WTC11 (cell line): ENCODE measurements at regions not wholly inside any gene's neighbourhood (a gene's known extent, or its start where the extent isn't known, plus 50 kb on each side); places are given as distances from the start of the nearest gene placed in this dataset.

Source experiments
- ATAC-seq: fragments of 200-7000 bp; cut with Tn5 transposase; 2 replicates; pipeline ENCODE4 v1.10.0; 2021; ENCODE audit warnings: mild to moderate bottlenecking, moderate library complexity
- CTCF ChIA-PET: fragments of 300-600 bp; sonication (Branson Sonifier 250); formaldehyde crosslinking; loops from one replicate; lab custom pipeline; 2021; ENCODE audit warnings: antibody characterized with exemption; lab: Charles Lee
- POLR2A ChIA-PET: fragments of 350-600 bp; sonication (Branson Sonifier 250); formaldehyde crosslinking; loops from one replicate; lab custom pipeline; 2021; ENCODE audit warnings: antibody characterized with exemption; lab: Charles Lee
- DNase-seq: peaks from one replicate; pipeline ENCODE4 v3.0.0; 2021; ENCODE audit warnings: low spot score
- H3K27ac Mint-ChIP-seq: 2 replicates; pipeline ENCODE4 v1.8.0; 2021; ENCODE audit warnings: mixed read lengths
- H3K27me3 Mint-ChIP-seq: 2 replicates; pipeline ENCODE4 v1.8.0; 2021; ENCODE audit warnings: low read depth, mild to moderate bottlenecking, moderate library complexity, mixed read lengths
- H3K36me3 Mint-ChIP-seq: 2 replicates; pipeline ENCODE4 v1.8.0; 2021; ENCODE audit warnings: mixed read lengths
- H3K4me1 Mint-ChIP-seq: 2 replicates; pipeline ENCODE4 v1.8.0; 2022; ENCODE audit warnings: mixed read lengths
- H3K4me3 Mint-ChIP-seq: 2 replicates; pipeline ENCODE4 v1.8.0; 2021; ENCODE audit warnings: mild to moderate bottlenecking, moderate library complexity, mixed read lengths
- H3K9me3 Mint-ChIP-seq: 2 replicates; pipeline ENCODE4 v1.8.0; 2021; ENCODE audit warnings: mixed read lengths
- AR ChIP-seq: fragments of 250-450 bp; sonication (Bioruptor Pico); IDR thresholded peaks from 2 replicates; pipeline ENCODE4 v1.9.0; 2021; ENCODE audit warnings: mild to moderate bottlenecking
- CREM ChIP-seq: sonication (generic); formaldehyde crosslinking; IDR thresholded peaks from 2 replicates; pipeline ENCODE4 v1.8.1; 2022; ENCODE audit warnings: mild to moderate bottlenecking, missing genetic modification reagents, moderate library complexity
- FOXJ3 ChIP-seq: sonication (generic); formaldehyde crosslinking; IDR thresholded peaks from 2 replicates; pipeline ENCODE4 v1.9.0; 2021; ENCODE audit warnings: missing genetic modification reagents, mild to moderate bottlenecking, borderline replicate concordance
- GTF2I ChIP-seq: fragments of 250-450 bp; sonication (Bioruptor Pico); conservative IDR thresholded peaks from 2 replicates; pipeline ENCODE4 v1.4.0; 2021; ENCODE audit warnings: mild to moderate bottlenecking
- HMGA2 ChIP-seq: fragments of 250-450 bp; sonication (Bioruptor Pico); IDR thresholded peaks from 2 replicates; pipeline ENCODE4 v1.4.0; 2021; ENCODE audit warnings: mild to moderate bottlenecking, moderate library complexity
- KAT7 ChIP-seq: sonication (generic); formaldehyde crosslinking; IDR thresholded peaks from 2 replicates; pipeline ENCODE4 v1.8.1; 2023; ENCODE audit warnings: missing genetic modification reagents, mild to moderate bottlenecking, borderline replicate concordance
- NR3C1 ChIP-seq: sonication (generic); formaldehyde crosslinking; conservative IDR thresholded peaks from 2 replicates; pipeline ENCODE4 v1.8.1; 2023; ENCODE audit warnings: low read depth, mild to moderate bottlenecking, missing genetic modification reagents
- SMAD3 ChIP-seq: sonication (generic); formaldehyde crosslinking; IDR thresholded peaks from 2 replicates; pipeline ENCODE4 v1.8.0; 2022; ENCODE audit warnings: missing genetic modification reagents, mild to moderate bottlenecking, borderline replicate concordance
- TEAD1 ChIP-seq: sonication (generic); formaldehyde crosslinking; IDR thresholded peaks from 2 replicates; pipeline ENCODE4 v1.8.0; 2022; ENCODE audit warnings: mild to moderate bottlenecking, missing genetic modification reagents
- TP53 ChIP-seq: sonication (generic); formaldehyde crosslinking; IDR thresholded peaks from 2 replicates; pipeline ENCODE4 v1.8.1; 2023; ENCODE audit warnings: mild to moderate bottlenecking, missing genetic modification reagents
- ZNF219 ChIP-seq: sonication (generic); formaldehyde crosslinking; IDR thresholded peaks from 2 replicates; pipeline ENCODE4 v1.8.0; 2023; ENCODE audit warnings: missing genetic modification reagents, mild to moderate bottlenecking, borderline replicate concordance
- ZNF232 ChIP-seq: sonication (generic); formaldehyde crosslinking; IDR thresholded peaks from 2 replicates; pipeline ENCODE4 v1.8.0; 2022; ENCODE audit warnings: mild to moderate bottlenecking, missing genetic modification reagents
- ZNF281 ChIP-seq: sonication (generic); formaldehyde crosslinking; IDR thresholded peaks from 2 replicates; pipeline ENCODE4 v1.8.0; 2023; ENCODE audit warnings: mild to moderate bottlenecking, missing genetic modification reagents
- TF ChIP-seq, protein P1 (sequence below): sonication (generic); formaldehyde crosslinking; IDR thresholded peaks from 2 replicates; pipeline ENCODE4 v1.8.1; 2023; ENCODE audit warnings: mild to moderate bottlenecking, missing genetic modification reagents
- TF ChIP-seq, protein P2 (sequence below): sonication (generic); formaldehyde crosslinking; IDR thresholded peaks from 2 replicates; pipeline ENCODE4 v1.8.1; 2022; ENCODE audit warnings: mild to moderate bottlenecking, missing genetic modification reagents, moderate library complexity, borderline replicate concordance
- TF ChIP-seq, protein P3 (sequence below): sonication (generic); formaldehyde crosslinking; IDR thresholded peaks from 2 replicates; pipeline ENCODE4 v1.8.0; 2022; ENCODE audit warnings: mild to moderate bottlenecking, missing genetic modification reagents
- TF ChIP-seq, protein P4 (sequence below): sonication (generic); formaldehyde crosslinking; IDR thresholded peaks from 2 replicates; pipeline ENCODE4 v1.8.0; 2022; ENCODE audit warnings: mild to moderate bottlenecking, missing genetic modification reagents
- TF ChIP-seq, protein P5 (sequence below): fragments of 250-450 bp; sonication (Bioruptor Pico); IDR thresholded peaks from 2 replicates; pipeline ENCODE4 v1.9.0; 2021; ENCODE audit warnings: mild to moderate bottlenecking

DNA sequence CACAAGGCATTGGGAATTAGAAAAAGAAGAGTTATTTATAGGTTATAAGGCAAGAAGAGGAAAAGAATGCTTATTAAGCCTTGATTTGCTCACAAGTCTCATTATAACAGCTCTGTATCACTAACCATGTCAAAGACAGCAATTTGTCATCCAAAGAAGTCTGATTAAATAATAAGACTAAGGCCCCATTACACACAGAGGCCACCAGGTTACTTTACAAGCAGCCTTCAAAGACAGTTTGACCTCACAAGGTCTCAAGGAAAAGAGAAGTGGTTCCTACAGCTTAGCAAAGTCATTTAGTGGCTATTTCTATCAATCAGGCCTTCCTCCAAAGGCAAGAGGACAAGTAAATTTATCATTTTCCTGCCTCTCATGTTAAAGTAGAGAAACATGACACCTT, 188.5 kb downstream of the MBD2 start:
- TF ChIP-seq ZNF232 (CRISPR knock-in tag) = no peak
- no peak for TF ChIP-seq NR3C1
- TF ChIP-seq, protein P1, sequence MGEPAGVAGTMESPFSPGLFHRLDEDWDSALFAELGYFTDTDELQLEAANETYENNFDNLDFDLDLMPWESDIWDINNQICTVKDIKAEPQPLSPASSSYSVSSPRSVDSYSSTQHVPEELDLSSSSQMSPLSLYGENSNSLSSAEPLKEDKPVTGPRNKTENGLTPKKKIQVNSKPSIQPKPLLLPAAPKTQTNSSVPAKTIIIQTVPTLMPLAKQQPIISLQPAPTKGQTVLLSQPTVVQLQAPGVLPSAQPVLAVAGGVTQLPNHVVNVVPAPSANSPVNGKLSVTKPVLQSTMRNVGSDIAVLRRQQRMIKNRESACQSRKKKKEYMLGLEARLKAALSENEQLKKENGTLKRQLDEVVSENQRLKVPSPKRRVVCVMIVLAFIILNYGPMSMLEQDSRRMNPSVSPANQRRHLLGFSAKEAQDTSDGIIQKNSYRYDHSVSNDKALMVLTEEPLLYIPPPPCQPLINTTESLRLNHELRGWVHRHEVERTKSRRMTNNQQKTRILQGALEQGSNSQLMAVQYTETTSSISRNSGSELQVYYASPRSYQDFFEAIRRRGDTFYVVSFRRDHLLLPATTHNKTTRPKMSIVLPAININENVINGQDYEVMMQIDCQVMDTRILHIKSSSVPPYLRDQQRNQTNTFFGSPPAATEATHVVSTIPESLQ = no peak
- TF ChIP-seq ZNF219 = no peak
- ATAC-seq (no peak), DNase-seq (no peak)
- no peak overlapping the region for H3K27ac Mint-ChIP-seq
- no peaks in the 10 kb centered on the region for H3K4me1 Mint-ChIP-seq
- H3K27me3 Mint-ChIP-seq = no peaks in the 10 kb centered on the region
- H3K4me3 Mint-ChIP-seq = no peak overlapping the region
- ChIA-PET POLR2A (no interaction called here), CTCF (no interaction called here)
- H3K9me3 Mint-ChIP-seq = no peaks in the 10 kb centered on the region
- no peaks in the 10 kb centered on the region for H3K36me3 Mint-ChIP-seq

DNA sequence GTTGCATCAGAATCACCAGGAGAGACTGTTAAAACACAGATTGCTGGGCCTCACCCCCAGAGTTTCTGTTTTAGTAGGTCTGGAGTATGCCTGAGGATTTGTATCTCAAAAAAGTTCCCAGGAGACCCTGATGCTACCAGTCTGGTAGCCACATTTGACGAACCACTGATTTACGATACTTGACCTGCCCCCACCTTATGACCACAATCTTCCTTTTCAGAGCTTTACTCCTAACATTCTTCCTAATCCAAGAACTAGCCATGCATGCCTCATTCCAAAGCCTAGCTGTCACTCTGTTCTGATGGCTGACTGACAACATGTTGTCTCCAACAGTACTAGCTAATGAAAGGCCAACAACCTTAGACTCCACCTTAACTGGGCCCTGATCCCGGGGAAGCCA, 191.4 kb downstream of the MBD2 start:
- no peak for ATAC-seq
- H3K4me1 Mint-ChIP-seq = peaks cover 2% of the 10 kb centered on the region
- H3K4me3 Mint-ChIP-seq = no peak overlapping the region
- no peaks in the 10 kb centered on the region for H3K27me3 Mint-ChIP-seq
- CTCF ChIA-PET = interaction anchor here (0.9 to 1.2 kb wide), 2 partner anchors 95 to 346 kb away, joined by 3 read pairs; no protein-coding TSS in a partner anchor
- H3K27ac Mint-ChIP-seq = no peak overlapping the region
- POLR2A ChIA-PET = no interaction called here
- H3K9me3 Mint-ChIP-seq = peaks cover 3% of the 10 kb centered on the region; the same call in 1 of the 2 replicates
- TF ChIP-seq, protein P2, sequence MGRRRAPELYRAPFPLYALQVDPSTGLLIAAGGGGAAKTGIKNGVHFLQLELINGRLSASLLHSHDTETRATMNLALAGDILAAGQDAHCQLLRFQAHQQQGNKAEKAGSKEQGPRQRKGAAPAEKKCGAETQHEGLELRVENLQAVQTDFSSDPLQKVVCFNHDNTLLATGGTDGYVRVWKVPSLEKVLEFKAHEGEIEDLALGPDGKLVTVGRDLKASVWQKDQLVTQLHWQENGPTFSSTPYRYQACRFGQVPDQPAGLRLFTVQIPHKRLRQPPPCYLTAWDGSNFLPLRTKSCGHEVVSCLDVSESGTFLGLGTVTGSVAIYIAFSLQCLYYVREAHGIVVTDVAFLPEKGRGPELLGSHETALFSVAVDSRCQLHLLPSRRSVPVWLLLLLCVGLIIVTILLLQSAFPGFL (CRISPR knock-in tag) = no peak
- TF ChIP-seq, protein P3, sequence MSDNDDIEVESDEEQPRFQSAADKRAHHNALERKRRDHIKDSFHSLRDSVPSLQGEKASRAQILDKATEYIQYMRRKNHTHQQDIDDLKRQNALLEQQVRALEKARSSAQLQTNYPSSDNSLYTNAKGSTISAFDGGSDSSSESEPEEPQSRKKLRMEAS (CRISPR knock-in tag) = no peak
- TF ChIP-seq TP53 (CRISPR knock-in tag) (no peak), GTF2I (CRISPR knock-in tag) (no peak), SMAD3 (CRISPR knock-in tag) (no peak), FOXJ3 (no peak), CREM (CRISPR knock-in tag) (no peak), AR (no peak), KAT7 (no peak), TEAD1 (CRISPR knock-in tag) (no peak), HMGA2 (CRISPR knock-in tag) (no peak), ZNF281 (no peak)
- TF ChIP-seq, protein P4, sequence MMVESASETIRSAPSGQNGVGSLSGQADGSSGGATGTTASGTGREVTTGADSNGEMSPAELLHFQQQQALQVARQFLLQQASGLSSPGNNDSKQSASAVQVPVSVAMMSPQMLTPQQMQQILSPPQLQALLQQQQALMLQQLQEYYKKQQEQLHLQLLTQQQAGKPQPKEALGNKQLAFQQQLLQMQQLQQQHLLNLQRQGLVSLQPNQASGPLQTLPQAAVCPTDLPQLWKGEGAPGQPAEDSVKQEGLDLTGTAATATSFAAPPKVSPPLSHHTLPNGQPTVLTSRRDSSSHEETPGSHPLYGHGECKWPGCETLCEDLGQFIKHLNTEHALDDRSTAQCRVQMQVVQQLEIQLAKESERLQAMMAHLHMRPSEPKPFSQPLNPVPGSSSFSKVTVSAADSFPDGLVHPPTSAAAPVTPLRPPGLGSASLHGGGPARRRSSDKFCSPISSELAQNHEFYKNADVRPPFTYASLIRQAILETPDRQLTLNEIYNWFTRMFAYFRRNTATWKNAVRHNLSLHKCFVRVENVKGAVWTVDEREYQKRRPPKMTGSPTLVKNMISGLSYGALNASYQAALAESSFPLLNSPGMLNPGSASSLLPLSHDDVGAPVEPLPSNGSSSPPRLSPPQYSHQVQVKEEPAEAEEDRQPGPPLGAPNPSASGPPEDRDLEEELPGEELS (CRISPR knock-in tag) = no peak
- TF ChIP-seq, protein P5, sequence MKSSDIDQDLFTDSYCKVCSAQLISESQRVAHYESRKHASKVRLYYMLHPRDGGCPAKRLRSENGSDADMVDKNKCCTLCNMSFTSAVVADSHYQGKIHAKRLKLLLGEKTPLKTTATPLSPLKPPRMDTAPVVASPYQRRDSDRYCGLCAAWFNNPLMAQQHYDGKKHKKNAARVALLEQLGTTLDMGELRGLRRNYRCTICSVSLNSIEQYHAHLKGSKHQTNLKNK (CRISPR knock-in tag) = no peak
- TF ChIP-seq, all 79 proteins: peak for 0
- DNase-seq = no peak
- no peaks in the 10 kb centered on the region for H3K36me3 Mint-ChIP-seq
